ENCODE measurements at regions not wholly inside any gene's neighbourhood (a gene's known extent, or its start where the extent isn't known, plus 50 kb on each side); places are given as distances from the start of the nearest gene placed in this dataset.

DNA sequence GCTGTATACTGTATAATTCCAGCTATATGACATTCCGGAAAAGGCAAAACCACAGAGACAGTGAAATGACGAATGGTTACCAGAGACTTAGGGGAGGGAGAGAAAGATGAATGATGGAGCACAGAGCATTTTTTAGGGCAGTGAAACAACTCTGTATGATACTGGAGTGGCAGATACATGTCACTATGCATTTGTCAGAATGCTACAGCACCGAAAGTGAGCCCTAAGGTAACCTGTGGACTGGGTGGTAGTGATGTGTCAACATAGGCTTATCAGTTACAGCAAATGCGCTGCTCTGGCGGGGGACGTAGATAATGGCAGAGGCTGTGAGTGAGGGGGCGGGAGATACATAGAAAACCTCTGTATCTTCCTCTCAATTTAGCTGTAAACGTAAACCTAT is 201.3 kb upstream of the SSTR4 start:
- TF ChIP-seq, protein P1, sequence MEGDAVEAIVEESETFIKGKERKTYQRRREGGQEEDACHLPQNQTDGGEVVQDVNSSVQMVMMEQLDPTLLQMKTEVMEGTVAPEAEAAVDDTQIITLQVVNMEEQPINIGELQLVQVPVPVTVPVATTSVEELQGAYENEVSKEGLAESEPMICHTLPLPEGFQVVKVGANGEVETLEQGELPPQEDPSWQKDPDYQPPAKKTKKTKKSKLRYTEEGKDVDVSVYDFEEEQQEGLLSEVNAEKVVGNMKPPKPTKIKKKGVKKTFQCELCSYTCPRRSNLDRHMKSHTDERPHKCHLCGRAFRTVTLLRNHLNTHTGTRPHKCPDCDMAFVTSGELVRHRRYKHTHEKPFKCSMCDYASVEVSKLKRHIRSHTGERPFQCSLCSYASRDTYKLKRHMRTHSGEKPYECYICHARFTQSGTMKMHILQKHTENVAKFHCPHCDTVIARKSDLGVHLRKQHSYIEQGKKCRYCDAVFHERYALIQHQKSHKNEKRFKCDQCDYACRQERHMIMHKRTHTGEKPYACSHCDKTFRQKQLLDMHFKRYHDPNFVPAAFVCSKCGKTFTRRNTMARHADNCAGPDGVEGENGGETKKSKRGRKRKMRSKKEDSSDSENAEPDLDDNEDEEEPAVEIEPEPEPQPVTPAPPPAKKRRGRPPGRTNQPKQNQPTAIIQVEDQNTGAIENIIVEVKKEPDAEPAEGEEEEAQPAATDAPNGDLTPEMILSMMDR (IDR thresholded peaks at IDR 0.05), result no peak
- TF ChIP-seq POLR2A (IDR thresholded peaks at IDR 0.05; ENCODE audit: low read depth) (no peak), EP300 (IDR thresholded peaks at IDR 0.05) (no peak)
